Loucy (cell line): ENCODE measurements at regions not wholly inside any gene's neighbourhood (a gene's known extent, or its start where the extent isn't known, plus 50 kb on each side); places are given as distances from the start of the nearest gene placed in this dataset.

Experiments used
- H2AFZ ChIP-seq: fragments of 200-600 bp; sonication (generic); 2 replicates; pipeline ENCODE4 v1.6.0; 2016; ENCODE audit warnings: antibody characterized with exemption, mild to moderate bottlenecking, low read length, moderate library complexity
- H3F3A ChIP-seq: fragments of 200-600 bp; 2 replicates; pipeline ENCODE4 v1.6.0; 2016; ENCODE audit warnings: antibody characterized with exemption, low read depth, mild to moderate bottlenecking
- H3K27me3 ChIP-seq: fragments of 200-600 bp; sonication (generic); 2 replicates; pipeline ENCODE4 v1.6.1; 2014; ENCODE audit warnings: low read length, mild to moderate bottlenecking; ENCODE audit not compliant: insufficient read depth, poor library complexity, severe bottlenecking
- H3K36me3 ChIP-seq: fragments of 200-600 bp; sonication (generic); 2 replicates; pipeline ENCODE4 v1.6.1; 2016; ENCODE audit warnings: low read length; ENCODE audit not compliant: insufficient read depth
- H3K4me1 ChIP-seq: fragments of 200-600 bp; sonication (generic); 2 replicates; pipeline ENCODE4 v1.5.1; 2014; ENCODE audit warnings: low read length, mild to moderate bottlenecking; ENCODE audit not compliant: insufficient read depth, poor library complexity, severe bottlenecking
- H3K4me2 ChIP-seq: fragments of 200-600 bp; sonication (generic); 2 replicates; pipeline ENCODE4 v1.6.0; 2014; ENCODE audit warnings: antibody characterized with exemption, low read length, low read depth, mild to moderate bottlenecking; ENCODE audit not compliant: poor library complexity, severe bottlenecking
- H3K4me3 ChIP-seq: fragments of 200-600 bp; sonication (generic); 2 replicates; pipeline ENCODE4 v1.5.1; 2014; ENCODE audit warnings: low read length, mild to moderate bottlenecking, mixed read lengths; ENCODE audit not compliant: poor library complexity, severe bottlenecking
- H3K79me2 ChIP-seq: fragments of 200-600 bp; sonication (generic); 2 replicates; pipeline ENCODE4 v1.6.1; 2014; ENCODE audit warnings: low read length; ENCODE audit not compliant: insufficient read depth
- H3K9ac ChIP-seq: fragments of 200-600 bp; sonication (generic); 2 replicates; pipeline ENCODE4 v1.6.0; 2014; ENCODE audit warnings: mild to moderate bottlenecking, low read depth, low read length, moderate library complexity; ENCODE audit not compliant: poor library complexity, severe bottlenecking
- H3K9me2 ChIP-seq: fragments of 200-600 bp; sonication (generic); replicated peaks from 2 replicates; pipeline ENCODE4 v1.6.1; 2016; ENCODE audit warnings: low read depth, low read length, mixed read lengths
- H3K9me3 ChIP-seq: fragments of 200-600 bp; sonication (generic); 2 replicates; pipeline ENCODE4 v1.6.1; 2014; ENCODE audit warnings: mild to moderate bottlenecking, antibody characterized with exemption, low read length, low read depth; ENCODE audit not compliant: insufficient read depth
- H4K20me1 ChIP-seq: fragments of 200-600 bp; sonication (generic); 2 replicates; pipeline ENCODE4 v1.6.0; 2014; ENCODE audit warnings: antibody characterized with exemption, low read length, mild to moderate bottlenecking; ENCODE audit not compliant: insufficient read depth, poor library complexity, severe bottlenecking
- EZH2phosphoT487 ChIP-seq: fragments of 200-600 bp; IDR thresholded peaks from 2 replicates; pipeline ENCODE4 v1.6.1; 2018; ENCODE audit warnings: antibody characterized with exemption, mild to moderate bottlenecking, moderate library complexity, borderline replicate concordance
- TF ChIP-seq, protein P1 (sequence below): fragments of 200-600 bp; sonication (generic); conservative IDR thresholded peaks from 2 replicates; pipeline ENCODE4 v1.5.1; 2014; ENCODE audit warnings: mild to moderate bottlenecking, antibody characterized with exemption, low read length

DNA sequence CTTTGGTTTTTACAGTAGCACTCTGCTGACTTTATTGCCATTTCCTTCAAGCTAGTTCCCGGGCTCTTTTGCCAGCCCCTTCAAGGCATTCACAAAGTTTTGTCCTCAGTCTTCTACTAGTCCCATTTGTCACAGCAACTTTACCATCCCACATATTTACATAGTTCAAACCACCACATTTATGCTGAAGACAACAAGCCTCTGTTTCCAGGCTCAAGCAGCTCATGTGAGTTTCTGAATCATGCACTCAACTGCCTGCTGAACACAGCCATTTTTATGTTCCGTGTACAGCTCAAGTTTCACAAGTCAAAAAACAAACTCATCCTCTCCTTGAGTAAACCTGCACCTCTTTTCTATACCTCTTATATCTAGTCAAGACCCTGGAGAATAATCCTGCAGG, 977.0 kb upstream of the SLC10A2 start:
- no peak overlapping the region for H3K4me3 ChIP-seq
- no peaks in the 10 kb centered on the region for H3K36me3 ChIP-seq
- no peaks in the 10 kb centered on the region for H3K4me1 ChIP-seq
- no peaks in the 10 kb centered on the region for H3F3A ChIP-seq
- no peaks in the 10 kb centered on the region for H3K9me3 ChIP-seq
- H3K9ac ChIP-seq: no peak overlapping the region
- TF ChIP-seq EZH2phosphoT487: no peak
- TF ChIP-seq, protein P1, sequence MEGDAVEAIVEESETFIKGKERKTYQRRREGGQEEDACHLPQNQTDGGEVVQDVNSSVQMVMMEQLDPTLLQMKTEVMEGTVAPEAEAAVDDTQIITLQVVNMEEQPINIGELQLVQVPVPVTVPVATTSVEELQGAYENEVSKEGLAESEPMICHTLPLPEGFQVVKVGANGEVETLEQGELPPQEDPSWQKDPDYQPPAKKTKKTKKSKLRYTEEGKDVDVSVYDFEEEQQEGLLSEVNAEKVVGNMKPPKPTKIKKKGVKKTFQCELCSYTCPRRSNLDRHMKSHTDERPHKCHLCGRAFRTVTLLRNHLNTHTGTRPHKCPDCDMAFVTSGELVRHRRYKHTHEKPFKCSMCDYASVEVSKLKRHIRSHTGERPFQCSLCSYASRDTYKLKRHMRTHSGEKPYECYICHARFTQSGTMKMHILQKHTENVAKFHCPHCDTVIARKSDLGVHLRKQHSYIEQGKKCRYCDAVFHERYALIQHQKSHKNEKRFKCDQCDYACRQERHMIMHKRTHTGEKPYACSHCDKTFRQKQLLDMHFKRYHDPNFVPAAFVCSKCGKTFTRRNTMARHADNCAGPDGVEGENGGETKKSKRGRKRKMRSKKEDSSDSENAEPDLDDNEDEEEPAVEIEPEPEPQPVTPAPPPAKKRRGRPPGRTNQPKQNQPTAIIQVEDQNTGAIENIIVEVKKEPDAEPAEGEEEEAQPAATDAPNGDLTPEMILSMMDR: no peak
- no peak overlapping the region for H2AFZ ChIP-seq
- no peaks in the 10 kb centered on the region for H4K20me1 ChIP-seq
- H3K4me2 ChIP-seq: no peak overlapping the region
- H3K27me3 ChIP-seq: no peaks in the 10 kb centered on the region
- no peaks in the 10 kb centered on the region for H3K9me2 ChIP-seq
- H3K79me2 ChIP-seq: no peaks in the 10 kb centered on the region

DNA sequence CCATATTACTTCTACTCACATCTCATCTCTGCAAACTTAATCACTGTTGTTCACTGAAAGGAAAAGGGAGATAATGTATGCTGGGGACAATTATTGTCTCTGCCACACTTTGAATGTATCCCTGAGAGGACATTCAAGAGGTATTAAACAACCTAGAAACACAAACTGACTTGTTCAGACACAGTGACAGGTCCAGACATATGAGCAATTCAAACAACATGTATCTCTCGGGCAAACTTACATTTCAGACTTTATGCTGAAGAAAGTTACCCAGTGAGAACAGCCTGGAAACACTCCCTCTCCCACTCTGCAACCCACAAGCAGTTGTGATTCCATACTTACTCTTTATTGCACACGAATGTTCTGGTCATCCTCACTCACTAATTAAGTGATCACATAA, 968.7 kb upstream of the SLC10A2 start:
- Histone ChIP-seq H4K20me1 (no peaks in the 10 kb centered on the region), H3K4me3 (no peak overlapping the region), H3K36me3 (no peaks in the 10 kb centered on the region), H3K79me2 (no peaks in the 10 kb centered on the region), H3K9me3 (no peaks in the 10 kb centered on the region), H3K9me2 (no peaks in the 10 kb centered on the region), H2AFZ (no peak overlapping the region), H3K9ac (no peak overlapping the region), H3K27me3 (no peaks in the 10 kb centered on the region), H3K4me2 (no peak overlapping the region), H3F3A (no peaks in the 10 kb centered on the region), H3K4me1 (no peaks in the 10 kb centered on the region)
- no peak for TF ChIP-seq EZH2phosphoT487
- TF ChIP-seq, protein P1: no peak

GRCh38 chr13:104025303-104025702, 959.1 kb upstream of the SLC10A2 start:
- no peak overlapping the region for H3K4me3 ChIP-seq
- no peaks in the 10 kb centered on the region for H3K4me1 ChIP-seq
- H3K36me3 ChIP-seq: no peaks in the 10 kb centered on the region
- no peaks in the 10 kb centered on the region for H3K27me3 ChIP-seq
- H3K4me2 ChIP-seq: no peak overlapping the region
- H3K9me3 ChIP-seq: no peaks in the 10 kb centered on the region
- no peaks in the 10 kb centered on the region for H3F3A ChIP-seq
- no peaks in the 10 kb centered on the region for H4K20me1 ChIP-seq
- TF ChIP-seq EZH2phosphoT487: no peak
- no peaks in the 10 kb centered on the region for H3K9me2 ChIP-seq
- no peak overlapping the region for H3K9ac ChIP-seq
- no peak overlapping the region for H2AFZ ChIP-seq
- no peaks in the 10 kb centered on the region for H3K79me2 ChIP-seq

- Histone ChIP-seq H3K9me3 (no peaks in the 10 kb centered on the region), H3K4me1 (no peaks in the 10 kb centered on the region), H3F3A (no peaks in the 10 kb centered on the region), H3K79me2 (no peaks in the 10 kb centered on the region), H4K20me1 (no peaks in the 10 kb centered on the region), H3K4me2 (no peak overlapping the region), H3K36me3 (no peaks in the 10 kb centered on the region), H3K4me3 (no peak overlapping the region), H3K27me3 (no peaks in the 10 kb centered on the region), H3K9me2 (no peaks in the 10 kb centered on the region), H3K9ac (no peak overlapping the region), H2AFZ (no peak overlapping the region)
- TF ChIP-seq EZH2phosphoT487: no peak
- TF ChIP-seq, protein P1: no peak
Observed at GRCh38 chr13:104024416-104025170, 958.4 kb upstream of the SLC10A2 start.
